GM23248 (cell line): ENCODE measurements at regions not wholly inside any gene's neighbourhood (a gene's known extent, or its start where the extent isn't known, plus 50 kb on each side); places are given as distances from the start of the nearest gene placed in this dataset.

Experiments
- EZH2 ChIP-seq: fragments of 200-600 bp; sonication (generic); IDR thresholded peaks from 2 replicates; pipeline ENCODE4 v1.6.1; 2018; ENCODE audit warnings: antibody characterized with exemption, mild to moderate bottlenecking; ENCODE audit not compliant: insufficient read depth, poor library complexity, severe bottlenecking
- EZH2phosphoT487 ChIP-seq: fragments of 200-600 bp; sonication (generic); IDR thresholded peaks from 2 replicates; pipeline ENCODE4 v1.6.1; 2018; ENCODE audit warnings: antibody characterized with exemption, moderate library complexity, mild to moderate bottlenecking, low read depth; ENCODE audit not compliant: insufficient read depth

DNA sequence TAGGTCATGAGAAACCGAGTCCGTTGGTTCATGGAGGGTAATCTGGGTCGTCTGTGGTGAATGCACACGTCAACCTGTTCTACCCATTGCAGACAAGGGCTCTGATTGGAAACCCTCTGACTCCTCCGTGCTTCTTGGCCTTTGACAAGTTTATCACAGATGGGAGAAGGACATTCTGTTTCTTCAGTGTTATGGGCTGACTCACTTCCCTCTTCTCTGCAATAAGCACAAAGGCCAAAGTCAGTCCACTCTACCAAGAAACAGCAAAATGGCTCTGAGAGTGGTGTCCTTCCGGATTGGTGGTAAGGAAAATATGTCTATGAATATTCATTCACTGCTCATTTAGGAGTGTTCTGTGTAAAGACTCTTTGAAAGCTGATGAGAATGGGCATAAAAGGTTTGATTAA is 89.3 kb downstream of the FEM1C start:
- TF ChIP-seq EZH2 = no peak
- no peak for TF ChIP-seq EZH2phosphoT487
